Keratinocyte (primary cell): ENCODE measurements at regions not wholly inside any gene's neighbourhood (a gene's known extent, or its start where the extent isn't known, plus 50 kb on each side); places are given as distances from the start of the nearest gene placed in this dataset.

Experiments
- CTCF ChIP-seq, 3 experiments: IDR thresholded peaks in 1 of 3; conservative IDR thresholded peaks in 1 of 3; optimal IDR thresholded peaks in 1 of 3; 2 replicates in 2 of 3; 3 replicates in 1 of 3; pipeline versions ENCODE3 to v1.5.1; 2011; ENCODE audit warnings: low read length in 3 of 3, mild to moderate bottlenecking in 3 of 3, moderate library complexity in 2 of 3, control low read depth in 1 of 3, inconsistent platforms in 1 of 3; ENCODE audit not compliant: insufficient read depth in 2 of 3; ENCODE audit errors: extremely low read depth in 1 of 3
- EZH2 ChIP-seq: IDR thresholded peaks from one replicate; pipeline ENCODE4 v1.6.1; 2012; ENCODE audit warnings: inconsistent platforms, mild to moderate bottlenecking, low read length, moderate library complexity

- no peak for TF ChIP-seq CTCF (optimal IDR thresholded peaks at IDR 0.05 in 1 of 3, IDR thresholded peaks at IDR 0.05 in 1 of 3, conservative IDR thresholded peaks at IDR 0.05 in 1 of 3; ENCODE audit: extremely low read depth in 1 of 3, insufficient read depth in 2 of 3, low read length in 3 of 3)
- no peak for TF ChIP-seq EZH2
These were observed 125.5 kb upstream of the DAP start for GRCh38 chr5:10886497-10886896.
